ENCODE measurements at regions not wholly inside any gene's neighbourhood (a gene's known extent, or its start where the extent isn't known, plus 50 kb on each side); places are given as distances from the start of the nearest gene placed in this dataset.

DNA sequence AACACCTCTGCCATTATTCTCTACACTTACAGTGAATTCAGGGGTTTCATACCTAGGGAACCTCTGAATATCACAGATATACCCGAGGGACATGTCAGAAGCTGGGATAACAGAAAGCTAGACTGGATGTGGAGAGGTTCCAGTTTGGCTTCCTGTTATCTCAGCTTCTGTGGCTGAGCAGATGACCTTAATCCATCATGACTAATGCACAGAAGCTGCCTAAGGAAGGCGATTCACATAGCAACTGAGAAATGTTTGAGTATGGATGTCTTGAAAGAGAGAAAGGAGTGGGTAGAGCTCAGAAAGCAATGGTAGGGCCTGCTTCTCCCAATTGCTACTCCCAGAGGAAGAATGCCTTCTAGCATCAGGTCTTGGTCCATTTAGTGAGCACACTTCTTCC is 187.6 kb downstream of the RMST start:
- TF ChIP-seq FOSL1 (tag; conservative IDR thresholded peaks at IDR 0.05) (no peak), ZNF584 (CRISPR knock-in tag; IDR thresholded peaks at IDR 0.05; ENCODE audit: low read depth) (no peak), DNMT1 (IDR thresholded peaks at IDR 0.05) (no peak), EZH2 (IDR thresholded peaks at IDR 0.05; ENCODE audit: borderline replicate concordance, low read depth, low read length) (no peak)
- TF ChIP-seq, protein P1, sequence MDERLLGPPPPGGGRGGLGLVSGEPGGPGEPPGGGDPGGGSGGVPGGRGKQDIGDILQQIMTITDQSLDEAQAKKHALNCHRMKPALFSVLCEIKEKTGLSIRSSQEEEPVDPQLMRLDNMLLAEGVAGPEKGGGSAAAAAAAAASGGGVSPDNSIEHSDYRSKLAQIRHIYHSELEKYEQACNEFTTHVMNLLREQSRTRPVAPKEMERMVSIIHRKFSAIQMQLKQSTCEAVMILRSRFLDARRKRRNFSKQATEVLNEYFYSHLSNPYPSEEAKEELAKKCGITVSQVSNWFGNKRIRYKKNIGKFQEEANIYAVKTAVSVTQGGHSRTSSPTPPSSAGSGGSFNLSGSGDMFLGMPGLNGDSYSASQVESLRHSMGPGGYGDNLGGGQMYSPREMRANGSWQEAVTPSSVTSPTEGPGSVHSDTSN (CRISPR knock-in tag; IDR thresholded peaks at IDR 0.05; ENCODE audit: low read depth) = no peak
- TF ChIP-seq, protein P1 (tag; conservative IDR thresholded peaks at IDR 0.05; ENCODE audit: low read depth) = no peak
- TF ChIP-seq, protein P2, sequence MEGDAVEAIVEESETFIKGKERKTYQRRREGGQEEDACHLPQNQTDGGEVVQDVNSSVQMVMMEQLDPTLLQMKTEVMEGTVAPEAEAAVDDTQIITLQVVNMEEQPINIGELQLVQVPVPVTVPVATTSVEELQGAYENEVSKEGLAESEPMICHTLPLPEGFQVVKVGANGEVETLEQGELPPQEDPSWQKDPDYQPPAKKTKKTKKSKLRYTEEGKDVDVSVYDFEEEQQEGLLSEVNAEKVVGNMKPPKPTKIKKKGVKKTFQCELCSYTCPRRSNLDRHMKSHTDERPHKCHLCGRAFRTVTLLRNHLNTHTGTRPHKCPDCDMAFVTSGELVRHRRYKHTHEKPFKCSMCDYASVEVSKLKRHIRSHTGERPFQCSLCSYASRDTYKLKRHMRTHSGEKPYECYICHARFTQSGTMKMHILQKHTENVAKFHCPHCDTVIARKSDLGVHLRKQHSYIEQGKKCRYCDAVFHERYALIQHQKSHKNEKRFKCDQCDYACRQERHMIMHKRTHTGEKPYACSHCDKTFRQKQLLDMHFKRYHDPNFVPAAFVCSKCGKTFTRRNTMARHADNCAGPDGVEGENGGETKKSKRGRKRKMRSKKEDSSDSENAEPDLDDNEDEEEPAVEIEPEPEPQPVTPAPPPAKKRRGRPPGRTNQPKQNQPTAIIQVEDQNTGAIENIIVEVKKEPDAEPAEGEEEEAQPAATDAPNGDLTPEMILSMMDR (IDR thresholded peaks at IDR 0.05 in 2 of 3, conservative IDR thresholded peaks at IDR 0.05 in 1 of 3; ENCODE audit: insufficient read depth in 2 of 3, low read depth in 1 of 3, low read length in 3 of 3) = no peak

All from K562 (cell line).